WTC11 (cell line): ENCODE measurements at regions not wholly inside any gene's neighbourhood (a gene's known extent, or its start where the extent isn't known, plus 50 kb on each side); places are given as distances from the start of the nearest gene placed in this dataset.

Experiments
- CBFB ChIP-seq: sonication (generic); formaldehyde crosslinking; IDR thresholded peaks from 2 replicates; pipeline ENCODE4 v1.8.1; 2022; ENCODE audit warnings: mild to moderate bottlenecking, low read depth, missing genetic modification reagents
- CTCF ChIP-seq: fragments of 200-600 bp; IDR thresholded peaks from 2 replicates; pipeline ENCODE4 v1.8.0; 2022; ENCODE audit warnings: antibody characterized with exemption
- ESRRA ChIP-seq: sonication (generic); formaldehyde crosslinking; IDR thresholded peaks from 2 replicates; pipeline ENCODE4 v1.8.1; 2022; ENCODE audit warnings: mild to moderate bottlenecking, missing genetic modification reagents, borderline replicate concordance
- TEAD1 ChIP-seq: sonication (generic); formaldehyde crosslinking; IDR thresholded peaks from 2 replicates; pipeline ENCODE4 v1.8.0; 2022; ENCODE audit warnings: mild to moderate bottlenecking, missing genetic modification reagents

GRCh38 chr2:149872041-149872440, 284.5 kb upstream of the MMADHC start:
- TF ChIP-seq CTCF (no peak), TEAD1 (CRISPR knock-in tag) (no peak), ESRRA (no peak), CBFB (CRISPR knock-in tag) (no peak)
